HG03095 (cell line): ENCODE measurements at regions not wholly inside any gene's neighbourhood (a gene's known extent, or its start where the extent isn't known, plus 50 kb on each side); places are given as distances from the start of the nearest gene placed in this dataset.

ENCODE experiments used
- ATAC-seq: cut with Tn5 transposase; IDR thresholded peaks from one replicate; pipeline ENCODE4 v1.9.1; 2021; ENCODE audit warnings: moderate library complexity; ENCODE audit not compliant: unreplicated experiment

DNA sequence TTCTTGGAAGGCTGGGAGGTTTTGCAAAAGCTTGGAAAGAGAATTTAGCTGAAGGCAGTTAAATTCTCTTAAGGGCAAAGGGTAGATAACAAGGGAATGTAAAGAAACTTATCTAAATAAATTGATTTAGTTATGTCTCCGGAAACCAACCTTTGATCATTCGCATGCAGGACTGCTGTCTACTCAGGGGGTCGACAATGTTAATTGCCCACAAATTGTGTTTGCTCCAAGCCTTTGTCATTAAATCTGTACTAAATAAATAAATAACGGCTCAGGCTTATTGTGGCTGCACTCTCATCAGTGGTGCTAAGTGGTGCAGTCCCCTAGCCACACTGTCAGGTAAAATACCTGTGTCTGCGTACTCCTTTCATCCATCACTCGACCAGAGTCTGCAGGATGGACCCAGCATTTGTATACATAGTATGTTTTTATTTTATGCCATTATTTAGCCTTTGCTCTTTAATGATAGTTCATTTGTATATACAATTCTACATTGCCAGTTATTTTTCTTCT is 497.4 kb upstream of the RASGRP1 start:
- ATAC-seq = no peak

DNA sequence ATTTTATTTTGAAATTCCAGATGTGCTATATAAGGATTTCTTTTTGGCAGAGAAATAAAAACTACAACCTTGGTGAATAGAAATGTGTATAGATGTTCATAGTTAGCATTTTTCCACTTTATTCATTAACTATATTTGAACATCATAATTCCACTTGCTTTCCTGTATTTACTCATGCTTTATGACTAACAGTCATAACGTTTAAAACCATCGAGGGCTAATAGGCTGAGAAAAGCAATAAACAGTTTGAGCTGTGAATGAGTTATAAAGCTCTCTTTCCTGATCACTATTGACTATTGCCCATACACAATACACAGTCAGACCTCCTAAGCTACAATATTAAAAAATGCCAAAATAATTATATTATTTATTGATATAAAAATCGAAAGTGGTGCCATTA is 502.1 kb upstream of the RASGRP1 start:
- ATAC-seq = no peak

GRCh38 chr15:39074341-39074985 is 506.4 kb upstream of the THBS1 start:
- no peak for ATAC-seq

GRCh38 chr15:39075311-39075710 is 505.6 kb upstream of the THBS1 start:
- ATAC-seq = no peak

- no peak for ATAC-seq
Observed at GRCh38 chr15:39075756-39076341, 505.0 kb upstream of the THBS1 start.

DNA sequence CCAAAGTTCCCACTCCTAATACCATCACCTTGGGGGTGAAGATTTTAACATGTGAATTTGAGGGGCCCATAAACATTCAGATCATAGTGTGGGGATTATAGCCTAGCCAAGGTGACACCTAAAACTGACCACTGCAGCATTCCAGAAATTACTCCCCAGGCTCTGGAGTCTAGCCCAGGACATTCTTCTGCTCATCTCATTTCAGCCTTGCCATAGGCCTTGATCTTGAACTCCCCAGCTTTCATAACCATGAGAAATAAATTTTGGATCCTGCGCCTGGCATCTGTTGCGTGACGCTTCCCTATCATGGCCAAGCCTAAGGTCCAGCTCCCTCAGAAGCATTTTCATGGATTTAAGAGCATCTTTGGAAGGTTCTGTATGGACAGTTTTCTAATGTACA is 502.9 kb upstream of the THBS1 start:
- ATAC-seq = no peak

GRCh38 chr15:39079296-39079847 is 501.5 kb upstream of the THBS1 start:
- ATAC-seq = no peak

DNA sequence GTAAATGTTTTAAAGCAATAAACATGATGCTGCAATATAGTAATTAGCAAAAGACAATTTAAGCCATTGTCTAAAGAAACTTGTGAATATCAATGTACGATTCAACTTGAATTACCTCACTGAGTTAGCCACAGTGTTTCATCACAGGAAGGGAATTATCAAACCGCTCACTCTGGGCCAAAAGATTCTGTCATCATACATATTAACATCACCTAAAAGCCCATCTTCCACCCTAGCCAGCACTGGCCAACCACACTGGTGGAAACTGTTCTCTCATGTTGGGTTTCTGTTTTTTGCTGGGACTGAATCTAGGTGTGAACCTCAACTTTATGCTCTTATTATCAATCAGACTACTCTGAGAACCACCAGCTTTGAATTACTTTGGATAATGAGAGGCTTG is 497.7 kb upstream of the THBS1 start:
- no peak for ATAC-seq

GRCh38 chr15:39084674-39085530 is 496.0 kb upstream of the THBS1 start:
- no peak for ATAC-seq

DNA sequence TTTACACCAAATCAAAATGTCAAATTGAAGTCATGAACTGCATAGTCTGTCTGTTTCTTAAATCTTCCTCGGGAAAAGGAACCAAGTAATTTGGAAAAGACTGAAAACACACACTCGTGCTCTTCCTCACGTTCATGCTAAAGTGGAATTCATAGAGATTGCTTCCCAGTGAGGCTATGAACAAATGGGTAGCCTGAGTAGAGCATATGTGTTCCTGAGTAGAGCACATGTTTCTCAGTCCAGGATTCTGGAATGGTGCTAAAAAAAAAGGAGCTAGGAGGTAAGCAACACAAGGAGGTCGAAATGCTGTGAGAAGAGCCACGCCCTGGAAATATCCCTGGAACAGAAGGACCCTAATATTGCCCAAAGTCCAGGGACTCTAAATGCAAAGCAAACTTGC is 494.2 kb upstream of the THBS1 start:
- ATAC-seq = no peak

DNA sequence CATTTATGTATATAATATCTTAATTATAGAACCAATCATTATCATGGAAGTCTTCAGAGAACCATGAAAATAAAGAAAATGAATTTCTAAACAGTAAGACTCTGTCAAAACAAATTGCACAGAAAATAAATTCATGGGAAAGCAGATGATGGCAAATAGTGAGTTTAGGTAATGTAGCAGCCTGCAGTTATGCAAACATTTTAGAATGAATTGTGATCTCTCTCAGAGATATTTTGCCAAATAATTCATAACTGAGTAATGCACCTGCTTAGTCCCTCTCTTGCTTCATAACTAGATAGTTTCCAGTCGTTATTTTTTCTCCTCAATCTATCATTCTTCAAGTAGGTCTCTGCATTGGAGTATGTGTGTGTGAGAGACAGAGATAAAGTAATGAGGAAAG is 492.7 kb upstream of the THBS1 start:
- ATAC-seq = no peak

DNA sequence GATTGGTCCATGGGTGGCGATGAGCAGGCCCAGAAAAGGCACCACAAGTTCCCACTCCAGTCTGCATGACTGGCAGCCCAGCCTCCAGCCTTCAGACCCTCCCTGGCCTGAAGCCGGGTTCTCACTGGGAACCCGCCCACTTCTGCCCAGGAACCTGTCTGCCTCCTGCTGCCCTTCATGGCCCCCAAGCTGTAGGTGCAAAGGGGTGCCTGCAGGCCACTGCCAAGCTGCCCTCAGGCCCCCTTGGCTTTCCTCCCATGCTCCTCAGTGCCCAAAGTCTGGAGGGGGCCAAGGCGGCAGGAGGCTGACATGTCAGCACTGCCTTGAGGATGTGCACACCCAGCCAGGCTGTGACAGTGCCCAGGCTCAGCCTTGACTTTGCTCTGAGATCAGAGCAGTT is 488.5 kb upstream of the THBS1 start:
- no peak for ATAC-seq

GRCh38 chr15:39092761-39093160 is 488.1 kb upstream of the THBS1 start:
- ATAC-seq = no peak

- no peak for ATAC-seq
Observed at GRCh38 chr15:39094116-39094515, 486.8 kb upstream of the THBS1 start.

DNA sequence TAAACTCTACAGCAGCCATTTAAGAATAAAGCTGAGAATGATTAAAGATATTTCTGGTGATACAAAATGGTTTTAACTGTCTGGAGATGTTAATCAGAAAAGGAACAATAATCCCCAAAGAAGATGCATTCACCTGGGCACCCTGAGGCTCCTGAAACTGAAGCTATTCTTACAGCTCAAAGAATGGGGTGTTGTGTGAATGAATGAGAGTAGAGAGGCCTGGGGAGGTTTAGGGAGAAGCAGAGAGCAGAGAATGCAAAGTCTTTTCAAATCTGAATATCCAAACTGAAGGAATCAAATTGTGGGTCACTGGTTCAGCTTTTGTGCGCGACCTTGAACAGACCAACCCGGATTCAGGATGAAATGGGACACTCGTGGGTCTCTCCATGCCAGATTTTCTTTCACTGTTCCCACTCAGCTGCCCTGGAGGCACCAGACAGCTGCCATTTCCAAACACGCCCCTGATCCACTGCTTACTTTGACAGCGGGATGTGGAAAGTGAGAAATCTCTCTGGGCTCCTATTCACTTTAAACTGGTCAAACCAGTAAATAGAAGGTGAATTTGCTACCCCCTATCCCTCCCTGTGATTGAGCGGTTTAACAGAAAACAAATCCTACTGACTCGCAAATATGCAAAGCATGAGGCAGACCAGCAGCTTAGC is 485.5 kb upstream of the THBS1 start:
- ATAC-seq = no peak

GRCh38 chr15:39096608-39097205 is 484.2 kb upstream of the THBS1 start:
- no peak for ATAC-seq

DNA sequence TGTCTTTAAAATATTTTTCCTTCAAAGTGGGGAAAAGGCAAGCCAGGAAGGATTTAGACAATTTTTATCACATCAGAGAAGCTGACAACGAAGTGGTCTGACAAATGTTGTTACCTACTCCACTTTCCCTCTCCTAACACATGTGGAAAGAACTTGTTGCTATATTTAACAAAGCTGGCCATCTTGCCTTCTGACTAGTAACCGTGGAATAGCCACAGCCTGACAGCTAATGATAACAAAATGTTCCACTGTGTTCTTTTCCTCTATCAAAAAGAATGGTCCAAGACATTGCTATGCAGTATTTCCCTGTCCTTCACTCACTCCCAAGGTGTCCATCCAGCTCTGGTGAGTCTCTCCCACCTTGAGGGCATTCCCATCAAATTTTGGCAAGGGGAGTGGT is 481.4 kb upstream of the THBS1 start:
- ATAC-seq = no peak

DNA sequence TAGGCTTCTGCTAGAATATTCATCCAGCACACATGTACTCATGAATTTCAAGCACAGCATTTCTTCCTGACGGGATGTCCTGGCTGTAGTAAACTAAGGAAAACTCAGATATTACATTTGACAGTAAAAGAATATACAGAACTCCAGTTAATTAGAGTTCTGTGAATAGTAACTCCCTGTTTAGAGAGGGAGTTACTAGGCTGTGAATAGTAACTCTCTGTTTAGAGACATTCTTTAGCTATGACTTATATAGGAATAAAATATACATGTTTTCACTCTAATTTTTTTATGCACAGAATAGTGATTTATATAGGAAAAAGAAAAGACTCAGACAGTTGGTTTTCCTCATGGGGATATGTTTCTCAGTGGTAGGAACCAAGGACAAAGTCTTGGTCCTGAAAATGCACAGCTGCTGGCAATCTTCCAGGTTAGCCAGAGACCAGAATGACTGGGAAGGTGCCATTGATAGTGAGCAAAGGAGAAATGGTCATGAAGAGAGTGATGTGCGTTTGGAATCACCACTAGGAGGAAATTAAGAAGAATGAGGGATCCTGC is 480.7 kb upstream of the THBS1 start:
- no peak for ATAC-seq

DNA sequence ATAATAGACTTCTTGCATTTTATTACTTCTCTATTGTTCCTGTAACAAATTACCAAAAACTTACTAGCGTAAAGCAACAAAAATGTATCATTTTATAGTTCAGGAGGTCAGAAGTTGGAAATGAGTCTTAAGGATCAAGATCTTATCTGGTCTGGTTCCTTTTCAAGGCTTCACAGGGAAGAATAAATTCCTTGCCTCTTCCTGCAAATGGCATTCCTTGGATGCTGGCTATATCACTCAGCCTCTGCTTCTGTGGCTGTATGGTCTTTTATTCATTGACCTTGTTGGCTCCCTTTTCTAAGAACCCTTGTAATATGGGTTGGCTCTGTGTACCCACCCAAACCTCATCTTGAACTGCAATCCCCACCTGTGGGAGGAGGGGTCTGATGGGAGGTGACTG is 478.4 kb upstream of the THBS1 start:
- no peak for ATAC-seq

GRCh38 chr15:39106950-39107349 is 473.9 kb upstream of the THBS1 start:
- ATAC-seq = no peak
